T-helper 1 cell (primary cell): ENCODE measurements at regions not wholly inside any gene's neighbourhood (a gene's known extent, or its start where the extent isn't known, plus 50 kb on each side); places are given as distances from the start of the nearest gene placed in this dataset.

Source experiments
- DNase-seq, 5 donors: peaks; one replicate each; pipeline ENCODE4 v3.0.0-alpha.2; 2012 to 2020

- DNase-seq = no peak
Measured at GRCh38 chr21:38556390-38556789, 58.1 kb upstream of the ERG start.

GRCh38 chr21:38561205-38561604 is 62.9 kb upstream of the ERG start:
- DNase-seq = no peak

GRCh38 chr21:38561613-38562581 is 63.6 kb upstream of the ERG start:
- no peak for DNase-seq

GRCh38 chr21:38567335-38567969 is 69.2 kb upstream of the ERG start:
- DNase-seq = no peak

GRCh38 chr21:38567970-38568360 is 69.7 kb upstream of the ERG start:
- DNase-seq = no peak

GRCh38 chr21:38569733-38570132 is 71.5 kb upstream of the ERG start:
- no peak for DNase-seq

GRCh38 chr21:38570596-38570995 is 72.3 kb upstream of the ERG start:
- no peak for DNase-seq

GRCh38 chr21:38574895-38575575 is 76.8 kb upstream of the ERG start:
- no peak for DNase-seq

GRCh38 chr21:38577887-38578286 is 79.6 kb upstream of the ERG start:
- no peak for DNase-seq

GRCh38 chr21:38590449-38591217 is 92.4 kb upstream of the ERG start:
- DNase-seq = no peak

- no peak for DNase-seq
Measured at GRCh38 chr21:38591218-38591537, 92.9 kb upstream of the ERG start.

GRCh38 chr21:38596264-38597042 is 98.2 kb upstream of the ERG start:
- no peak for DNase-seq

GRCh38 chr21:38597421-38597820 is 99.1 kb upstream of the ERG start:
- no peak for DNase-seq

- DNase-seq = no peak
Measured at GRCh38 chr21:38598413-38598812, 100.1 kb upstream of the ERG start.

- no peak for DNase-seq
Measured at GRCh38 chr21:38599381-38599975, 101.2 kb upstream of the ERG start.

GRCh38 chr21:38600106-38600505 is 101.8 kb upstream of the ERG start:
- no peak for DNase-seq

- DNase-seq = no peak
Measured at GRCh38 chr21:38605236-38605635, 107.0 kb upstream of the ERG start.

GRCh38 chr21:38609580-38609979 is 111.3 kb upstream of the ERG start:
- DNase-seq = no peak

- DNase-seq = no peak
Measured at GRCh38 chr21:38610623-38611251, 112.5 kb upstream of the ERG start.

- DNase-seq = no peak
Measured at GRCh38 chr21:38611277-38611676, 113.0 kb upstream of the ERG start.

GRCh38 chr21:38613686-38614085 is 115.4 kb upstream of the ERG start:
- DNase-seq = no peak
